GM12864 (cell line): ENCODE measurements at regions not wholly inside any gene's neighbourhood (a gene's known extent, or its start where the extent isn't known, plus 50 kb on each side); places are given as distances from the start of the nearest gene placed in this dataset.

Experiments used
- DNase-seq: peaks from one replicate; pipeline ENCODE4 v3.0.0-alpha.2; 2011; ENCODE audit warnings: low read depth
- H3K4me3 ChIP-seq: 2 replicates; pipeline ENCODE4 v1.5.1; 2011; ENCODE audit warnings: mild to moderate bottlenecking, low read depth, low read length, control low read depth
- CTCF ChIP-seq: IDR thresholded peaks from 2 replicates; pipeline ENCODE4 v1.5.1; 2011; ENCODE audit warnings: low read depth, mild to moderate bottlenecking, moderate library complexity, low read length, control low read depth, inconsistent platforms; ENCODE audit errors: missing control alignments

- DNase-seq: no peak
- H3K4me3 ChIP-seq: no peak overlapping the region
- no peak for TF ChIP-seq CTCF
Measured at GRCh38 chr3:144381607-144382006, 410.0 kb downstream of the DIPK2A start.

GRCh38 chr3:144384241-144384979 is 412.8 kb downstream of the DIPK2A start:
- no peak overlapping the region for H3K4me3 ChIP-seq
- DNase-seq: no peak
- TF ChIP-seq CTCF: no peak

GRCh38 chr3:144390786-144391185 is 419.2 kb downstream of the DIPK2A start:
- no peak for TF ChIP-seq CTCF
- DNase-seq: no peak
- no peak overlapping the region for H3K4me3 ChIP-seq

GRCh38 chr3:144391236-144391635 is 419.6 kb downstream of the DIPK2A start:
- TF ChIP-seq CTCF: no peak

GRCh38 chr3:144394032-144394431 is 422.4 kb downstream of the DIPK2A start:
- no peak for TF ChIP-seq CTCF
- no peak for DNase-seq
- H3K4me3 ChIP-seq: no peak overlapping the region

More at GRCh38 chr3:144391236-144391635, 419.6 kb downstream of the DIPK2A start:
- DNase-seq: no peak
- no peak overlapping the region for H3K4me3 ChIP-seq

GRCh38 chr3:144402430-144402829 is 430.8 kb downstream of the DIPK2A start:
- DNase-seq: no peak
- TF ChIP-seq CTCF: no peak
- no peak overlapping the region for H3K4me3 ChIP-seq

- DNase-seq: no peak
- no peak overlapping the region for H3K4me3 ChIP-seq
- no peak for TF ChIP-seq CTCF
Measured at GRCh38 chr3:144403040-144403457, 431.4 kb downstream of the DIPK2A start.
